ENCODE measurements at regions not wholly inside any gene's neighbourhood (a gene's known extent, or its start where the extent isn't known, plus 50 kb on each side); places are given as distances from the start of the nearest gene placed in this dataset.

DNA sequence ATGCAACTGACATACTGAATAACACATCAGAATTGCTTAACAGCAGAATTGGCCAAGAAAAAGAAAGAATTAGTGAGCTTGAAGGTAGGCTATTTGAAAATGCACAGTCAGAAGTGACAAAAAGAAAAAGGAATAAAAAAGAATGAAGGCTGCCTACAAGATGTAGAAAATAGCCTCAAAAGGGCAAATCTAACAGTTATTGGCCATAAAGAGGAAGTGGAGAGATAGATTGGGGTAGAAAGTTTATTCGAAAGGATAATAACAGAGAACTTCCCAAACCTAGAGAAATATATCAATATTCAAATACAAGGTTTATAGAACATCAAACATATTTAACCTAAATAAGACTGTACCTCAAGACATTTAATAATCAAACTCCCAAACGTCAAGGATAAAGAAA, 67.5 kb downstream of the ATP6V1G3 start:
- DNase-seq = no peak

DNA sequence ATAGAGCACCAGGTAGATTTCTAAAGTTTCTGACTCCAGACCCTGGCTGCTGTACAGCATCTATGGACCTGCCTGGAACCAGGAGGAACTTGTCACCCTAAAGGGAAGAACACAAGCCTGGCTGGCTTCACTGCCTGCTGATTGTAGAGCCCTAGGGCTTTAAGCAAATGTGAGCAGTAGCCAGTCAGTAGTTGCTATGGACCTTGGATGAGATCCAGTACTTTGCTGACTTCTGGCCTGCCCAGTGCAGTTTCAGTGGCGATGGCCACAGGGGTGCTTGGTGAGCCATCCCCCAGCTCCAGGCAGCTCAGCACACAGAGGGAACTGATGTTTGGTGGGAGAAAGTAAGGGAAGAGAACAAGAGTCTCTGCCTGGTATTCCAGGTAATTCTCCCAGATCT, 68.4 kb downstream of the ATP6V1G3 start:
- no peak for DNase-seq

DNA sequence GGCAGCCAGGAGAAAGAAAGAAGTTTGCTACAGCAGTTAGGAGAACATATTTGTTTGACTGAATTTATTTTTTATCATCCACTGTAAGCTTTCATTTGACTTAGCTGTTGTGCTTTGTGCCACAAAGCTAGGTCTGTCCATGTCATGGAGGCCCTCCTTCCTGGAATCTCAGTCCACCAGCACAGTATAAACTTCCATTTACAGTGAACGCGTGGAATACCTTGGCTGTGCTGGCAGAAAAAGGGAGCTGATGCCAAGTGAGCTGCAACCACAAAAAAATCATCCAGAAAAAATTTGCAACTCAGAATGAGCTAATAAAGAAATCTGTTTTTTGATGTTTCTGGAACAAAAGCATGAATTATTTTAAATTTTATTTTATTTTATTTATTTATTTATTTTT, 72.6 kb downstream of the ATP6V1G3 start:
- DNase-seq = no peak

DNA sequence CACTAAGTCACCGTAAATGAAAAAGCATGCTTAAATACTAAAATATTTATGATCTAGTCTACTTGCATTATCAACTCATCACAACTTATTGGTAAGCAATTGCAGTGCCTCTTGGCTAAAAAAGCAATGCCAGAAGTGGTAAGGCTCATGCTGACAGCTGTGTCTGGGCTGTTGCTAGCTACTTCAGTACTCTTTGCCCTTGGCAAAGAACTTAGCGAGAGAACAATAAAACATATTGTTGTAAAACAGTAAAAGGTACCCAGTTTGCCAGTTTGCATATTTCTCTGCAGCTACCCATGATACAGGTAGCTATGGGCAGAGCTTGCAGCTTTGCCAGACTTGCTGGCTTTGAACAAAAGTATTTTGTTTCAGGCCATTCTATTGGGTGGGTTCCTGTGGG, 73.1 kb downstream of the ATP6V1G3 start:
- no peak for DNase-seq

DNA sequence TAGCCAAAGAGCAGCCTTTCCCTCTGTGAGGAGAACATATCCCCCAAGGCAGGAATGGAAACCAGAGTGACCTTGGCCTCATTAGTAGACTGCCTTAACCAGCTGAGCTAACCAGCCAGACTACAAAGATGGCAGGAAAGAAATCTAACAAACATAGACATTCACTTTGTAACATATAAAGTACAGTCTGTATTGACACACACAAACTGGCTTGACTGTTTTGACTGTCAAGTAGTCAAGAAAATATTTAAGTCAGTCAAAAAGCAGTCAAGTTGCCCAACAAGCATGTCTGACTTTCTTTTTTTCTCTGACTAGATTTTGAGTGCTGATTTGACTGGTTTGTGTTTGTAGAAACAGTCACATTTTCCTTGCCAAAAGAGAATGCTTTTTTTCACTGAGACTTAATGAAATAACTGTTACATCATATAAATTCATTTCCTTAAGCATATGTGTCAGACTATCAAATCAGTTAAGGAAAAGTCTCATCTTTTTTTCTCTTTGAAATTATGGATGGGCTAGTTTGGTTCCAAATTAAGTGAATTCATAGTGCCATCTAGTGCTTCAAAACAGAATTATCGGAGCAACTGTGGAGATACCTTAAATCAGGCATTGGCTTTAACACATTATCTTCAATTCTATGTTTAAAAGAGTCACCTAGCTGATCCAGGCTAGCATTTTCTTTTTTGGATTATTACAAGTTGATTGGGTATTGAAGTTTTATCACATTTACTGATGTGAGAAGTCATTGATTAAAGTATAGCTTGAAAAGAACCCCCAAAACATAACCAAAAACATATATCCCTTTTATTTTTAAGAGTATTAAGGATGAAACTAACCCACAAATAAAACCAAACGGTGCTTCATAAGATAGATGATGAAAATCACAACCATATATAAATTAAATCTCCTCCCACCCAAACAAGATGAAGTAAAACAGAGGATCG, 75.0 kb downstream of the ATP6V1G3 start:
- DNase-seq = peak; percentile 55

DNA sequence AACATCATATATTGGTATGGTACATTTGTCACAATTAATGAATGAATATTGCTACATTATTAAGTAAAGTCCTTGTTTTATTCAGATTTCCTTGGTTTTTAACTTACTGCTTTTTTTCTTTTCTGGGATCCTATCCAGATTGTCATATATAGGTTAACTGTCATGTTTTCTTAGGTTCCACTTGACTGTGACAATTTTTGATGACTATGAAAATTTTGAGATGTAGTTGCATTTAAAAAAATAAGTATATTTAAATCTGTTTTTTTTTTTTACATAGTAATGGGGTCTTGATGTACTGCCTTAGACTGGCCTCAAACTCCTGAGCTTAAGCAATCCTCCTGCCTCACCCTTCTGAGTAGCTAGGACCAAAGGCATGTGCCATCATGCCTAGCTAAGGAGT, 76.8 kb downstream of the ATP6V1G3 start:
- no peak for DNase-seq

DNA sequence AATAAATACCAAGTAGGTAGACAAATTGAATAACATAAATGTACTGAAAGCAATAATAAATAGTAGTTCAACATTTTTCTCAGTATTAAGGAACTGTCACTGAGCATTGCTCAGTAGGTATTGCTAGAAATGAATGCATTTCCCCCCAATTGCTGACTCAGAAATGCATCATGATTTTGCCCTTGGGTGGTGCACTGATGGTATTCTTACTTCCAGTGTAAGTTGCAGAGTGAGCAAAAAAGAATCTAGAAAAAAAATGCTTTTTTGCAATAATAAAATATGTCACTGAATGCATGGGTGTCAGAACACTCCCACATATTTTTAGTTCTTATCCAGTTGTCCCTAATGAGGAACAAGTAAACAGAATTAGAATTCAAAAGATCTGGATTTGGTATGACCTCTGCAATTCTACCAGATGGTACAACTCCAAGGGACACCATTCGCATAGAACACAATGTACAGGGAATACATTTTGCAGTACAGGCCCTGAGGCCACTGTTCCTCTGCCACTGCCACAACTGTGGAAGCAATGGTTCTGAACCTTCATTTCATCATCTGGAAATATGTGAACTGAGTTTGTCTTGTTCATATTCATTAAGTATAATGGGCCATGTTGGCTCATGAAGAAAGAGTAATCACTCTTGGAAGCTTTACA, 78.0 kb downstream of the ATP6V1G3 start:
- DNase-seq = no peak

DNA sequence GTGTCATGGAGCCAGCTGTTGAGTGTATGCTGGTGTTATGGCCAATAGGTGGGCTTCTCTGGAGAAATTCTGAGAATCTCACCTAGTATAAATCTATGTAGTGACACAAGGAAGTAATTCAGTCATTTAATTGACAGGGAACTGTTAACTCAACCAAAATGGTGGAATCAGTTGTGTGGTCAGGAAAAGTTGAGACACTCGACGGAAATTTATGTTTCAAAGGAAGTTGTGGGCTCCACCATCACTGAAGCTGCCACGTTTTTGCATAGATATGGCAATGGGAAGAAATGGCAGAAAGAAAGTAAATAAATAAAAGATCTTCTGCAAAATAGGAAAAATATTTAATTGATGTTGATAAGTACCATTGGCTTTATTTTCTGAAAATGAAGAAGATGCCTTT, 84.5 kb downstream of the ATP6V1G3 start:
- no peak for DNase-seq

DNA sequence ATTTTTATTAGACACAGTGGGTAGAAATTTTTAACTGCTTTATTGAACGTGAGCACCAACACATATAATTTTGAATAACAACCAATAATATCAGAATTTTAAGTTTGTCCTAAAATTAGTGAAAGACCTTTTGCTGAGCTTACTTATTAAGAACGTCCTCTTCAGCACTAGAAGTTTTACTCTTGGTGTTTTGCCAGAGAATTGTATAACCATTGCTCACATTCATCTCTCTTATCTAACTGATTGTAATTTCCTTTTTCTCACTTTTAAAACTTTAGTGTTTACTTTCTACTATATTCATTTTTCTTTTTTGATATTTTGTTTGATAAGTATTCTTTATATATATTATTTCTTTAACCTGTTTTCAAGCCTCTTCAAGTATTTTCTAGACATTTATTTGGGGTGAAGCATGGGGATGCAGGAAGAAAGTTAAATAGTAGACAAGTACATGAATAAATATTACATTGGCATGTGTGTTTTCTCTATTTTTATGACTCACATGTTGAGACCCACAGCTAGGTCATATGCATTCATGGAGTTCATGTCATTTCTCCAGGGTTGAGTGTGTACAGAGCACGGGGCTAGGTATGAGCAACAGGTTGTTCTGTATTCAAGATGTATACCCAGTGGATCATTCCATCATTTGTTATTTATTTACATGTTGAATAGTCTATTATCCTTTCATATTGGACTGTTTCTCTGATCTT, 90.6 kb downstream of the ATP6V1G3 start:
- no peak for DNase-seq

DNA sequence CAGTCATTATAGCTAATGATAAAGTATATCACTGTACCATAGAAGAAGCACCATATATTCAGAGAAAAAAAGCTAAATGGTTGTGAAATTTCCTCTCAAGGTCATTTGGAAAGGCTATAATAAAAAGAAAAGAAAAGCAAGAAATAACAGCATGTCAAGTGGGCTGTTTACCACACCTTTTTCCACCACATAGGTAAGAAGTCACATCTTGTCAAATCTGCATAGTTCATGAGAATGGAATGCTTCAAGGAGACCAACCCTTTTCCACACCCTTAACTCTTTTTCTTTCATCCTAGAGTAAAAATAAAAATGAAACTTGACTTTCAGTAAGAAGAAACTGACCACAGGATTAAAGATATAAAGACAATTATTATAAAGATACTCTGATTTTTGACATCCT, 91.2 kb downstream of the ATP6V1G3 start:
- DNase-seq = no peak

DNA sequence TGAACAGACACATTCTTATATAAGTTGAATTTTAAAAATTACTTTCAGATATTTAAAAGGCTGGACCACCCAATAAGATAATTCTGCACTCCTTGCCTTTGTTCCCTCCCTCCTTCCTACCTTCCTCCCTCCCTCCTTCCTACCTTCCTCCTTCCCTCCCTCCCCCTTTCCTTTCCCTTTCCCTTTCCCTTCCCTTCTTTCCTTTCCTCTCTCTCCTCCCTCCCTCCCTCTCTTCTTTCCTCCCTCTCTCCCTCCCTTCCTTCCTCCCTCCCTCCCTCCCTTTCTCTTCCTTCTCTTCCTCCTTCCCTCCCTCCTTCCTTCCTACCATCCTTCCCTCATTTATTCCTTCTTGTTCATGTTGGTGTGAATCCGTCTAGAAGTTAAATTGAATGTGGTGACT, 93.0 kb downstream of the ATP6V1G3 start:
- no peak for DNase-seq

DNA sequence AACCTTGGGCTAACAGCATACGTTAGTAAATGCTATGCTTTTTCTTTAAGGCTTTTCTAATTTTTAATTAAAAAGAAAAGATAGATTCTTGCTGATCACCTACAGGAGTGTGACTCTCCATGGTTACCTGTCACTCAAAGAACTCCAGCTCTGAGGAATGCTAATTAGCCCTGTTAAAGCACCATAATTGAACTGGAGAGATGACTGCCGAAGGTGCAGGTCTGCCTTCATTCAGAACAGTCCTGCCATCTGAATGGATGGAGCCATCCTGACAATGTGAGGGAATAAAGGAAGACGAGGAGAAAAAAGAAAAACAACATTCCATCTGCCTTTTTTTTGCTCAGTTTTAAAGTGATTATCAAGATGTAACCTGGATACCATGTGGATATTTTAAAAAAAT, 94.6 kb downstream of the ATP6V1G3 start:
- no peak for DNase-seq

DNA sequence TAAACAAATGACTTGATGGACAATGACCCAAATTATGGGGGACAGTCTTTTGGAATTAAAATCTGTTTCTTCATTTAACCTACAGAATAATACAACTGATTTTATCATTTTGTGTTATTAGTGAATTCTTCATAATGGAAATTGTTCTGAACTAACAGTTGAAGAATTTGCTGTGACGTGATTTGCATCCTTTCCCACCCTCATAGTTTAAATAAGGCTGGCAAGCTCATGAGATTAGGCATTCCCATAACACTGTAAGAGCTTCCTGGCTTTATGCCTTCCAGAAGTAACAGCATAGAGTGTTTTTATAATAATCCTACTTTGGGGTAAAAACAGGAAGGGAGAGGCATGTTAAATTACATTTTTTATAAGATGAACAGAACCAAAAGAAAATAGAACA, 95.7 kb downstream of the ATP6V1G3 start:
- no peak for DNase-seq

DNA sequence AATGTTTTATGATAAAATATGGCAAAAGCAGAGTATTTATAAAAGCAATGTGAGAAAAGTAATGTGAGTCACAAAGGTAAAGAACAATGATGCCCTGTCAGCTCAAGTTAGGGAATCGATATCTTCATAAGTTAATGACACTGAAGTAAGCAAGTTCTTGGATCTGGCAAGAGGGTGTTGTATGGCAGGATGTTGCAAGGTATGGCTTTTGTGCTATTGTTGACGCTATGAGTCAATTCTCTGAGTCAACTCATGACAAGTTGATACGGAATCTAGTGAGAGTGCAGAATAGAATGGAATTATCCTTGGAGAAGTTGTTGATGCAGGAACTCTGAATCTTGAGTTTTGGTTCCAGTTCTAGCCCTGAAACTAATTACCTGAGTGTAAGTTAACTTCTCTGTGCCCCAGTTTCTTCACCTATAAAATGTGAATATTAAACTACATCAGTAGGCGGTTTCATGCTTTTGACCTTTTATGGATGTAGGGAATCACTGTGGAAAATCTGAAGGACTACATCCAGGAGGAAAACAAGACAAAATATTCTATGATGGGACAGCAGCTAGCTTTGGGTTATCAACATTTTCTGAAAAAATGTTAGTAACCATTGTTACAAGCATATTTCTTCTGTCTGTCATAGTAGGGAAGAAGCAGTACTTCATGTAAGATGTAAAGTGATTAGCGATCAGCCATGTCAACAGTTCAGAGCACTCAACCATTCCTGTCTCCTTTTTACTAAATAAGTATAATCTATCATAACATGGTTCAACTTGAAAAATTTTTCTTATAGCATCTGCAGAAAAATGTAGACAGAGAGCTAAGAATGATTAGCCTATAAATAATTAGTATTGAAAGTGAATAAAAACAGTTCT, 96.9 kb downstream of the ATP6V1G3 start:
- DNase-seq = no peak

DNA sequence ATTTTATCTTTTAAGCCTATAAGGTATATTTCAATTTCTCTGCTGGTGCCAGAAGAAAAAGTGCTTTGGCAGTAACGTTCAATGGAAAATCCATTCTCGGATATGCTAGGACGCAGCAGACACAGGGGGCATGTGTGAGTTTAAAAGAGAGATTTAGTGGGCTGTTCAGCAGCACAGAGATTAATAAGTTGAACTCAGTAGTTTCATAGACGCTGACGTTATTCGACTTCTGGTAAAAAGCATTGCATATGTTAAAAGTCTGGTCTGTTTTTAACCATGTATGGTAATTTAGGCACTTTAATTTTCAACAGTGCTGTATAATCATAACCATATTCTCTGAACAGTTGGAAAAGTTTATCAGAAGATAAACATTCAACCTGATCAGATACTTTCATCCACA, 99.6 kb downstream of the ATP6V1G3 start:
- DNase-seq = no peak

DNA sequence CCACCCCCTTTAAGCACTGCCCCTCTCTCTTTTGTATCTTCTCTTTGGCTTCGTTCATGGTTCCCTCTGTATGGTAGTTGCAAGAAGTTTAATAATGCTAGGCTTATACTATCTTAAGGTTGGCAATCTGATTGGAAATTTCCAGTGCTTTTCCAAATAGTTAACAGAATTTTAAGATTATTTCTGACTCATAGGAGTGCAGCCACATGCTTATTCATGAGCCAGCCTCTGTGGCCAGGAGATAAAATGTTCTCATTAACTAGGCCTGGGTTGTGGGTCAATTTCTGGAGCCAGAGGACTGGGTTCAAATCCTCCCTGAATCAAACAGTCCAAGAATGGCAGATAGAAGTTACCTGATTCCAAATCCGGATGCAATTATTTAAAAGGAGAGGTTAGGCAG, 103.1 kb downstream of the ATP6V1G3 start:
- DNase-seq = no peak

DNA sequence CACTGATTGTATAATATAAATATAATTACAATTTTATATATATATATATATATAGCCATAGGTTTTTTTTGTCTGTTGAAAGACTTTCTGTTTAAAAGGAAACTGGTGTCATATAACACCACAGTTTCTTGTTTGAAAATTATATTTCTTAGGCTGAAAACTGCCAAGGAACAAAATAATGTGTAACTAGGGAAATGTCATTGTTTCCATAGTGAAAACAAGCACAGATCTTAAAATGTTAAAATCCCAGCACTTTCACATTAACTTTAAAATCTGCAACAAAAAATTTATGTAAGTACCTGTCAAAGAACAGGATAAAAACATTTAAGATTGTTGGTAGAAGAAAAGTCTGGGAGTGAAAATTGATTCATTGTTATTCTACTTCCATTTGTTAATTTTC, 104.2 kb downstream of the ATP6V1G3 start:
- DNase-seq = no peak

DNA sequence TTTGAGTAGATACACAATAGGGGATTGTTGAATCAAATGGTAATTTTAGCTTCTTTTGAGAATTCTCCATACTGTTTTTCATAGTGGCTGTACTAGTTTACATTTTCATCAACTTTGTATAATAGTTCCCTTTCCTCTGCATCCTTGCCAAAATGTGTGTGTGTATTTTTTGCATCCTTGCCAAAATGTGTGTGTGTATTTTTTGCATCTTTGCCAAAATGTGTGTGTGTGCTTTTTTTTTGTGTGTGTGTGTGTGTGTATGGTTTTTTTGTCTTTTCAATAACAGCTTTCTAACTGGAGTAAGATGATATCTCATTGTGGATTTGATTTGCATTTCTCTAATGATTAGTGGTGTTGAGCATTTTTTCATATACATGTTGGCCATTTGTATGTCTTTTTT, 105.4 kb downstream of the ATP6V1G3 start:
- DNase-seq = no peak

DNA sequence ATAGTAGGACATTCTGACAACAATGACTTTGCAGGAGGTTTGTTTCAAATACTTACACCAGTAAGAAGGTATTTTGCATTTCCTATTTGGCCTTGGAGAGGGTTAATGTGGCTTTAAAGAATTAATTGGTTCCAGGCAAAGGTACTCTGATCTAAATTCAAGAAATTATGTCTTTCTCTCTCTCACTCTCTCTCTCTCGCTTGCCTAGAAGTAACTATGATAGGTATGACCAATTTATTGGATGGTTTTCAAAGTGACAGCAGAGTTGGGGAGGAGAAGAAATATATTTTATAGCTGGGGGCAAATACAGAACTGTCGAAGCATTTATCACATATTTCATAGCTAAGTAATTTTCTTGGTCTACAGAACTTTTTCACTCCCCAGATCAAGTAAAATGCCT, 116.0 kb downstream of the ATP6V1G3 start:
- no peak for DNase-seq

DNA sequence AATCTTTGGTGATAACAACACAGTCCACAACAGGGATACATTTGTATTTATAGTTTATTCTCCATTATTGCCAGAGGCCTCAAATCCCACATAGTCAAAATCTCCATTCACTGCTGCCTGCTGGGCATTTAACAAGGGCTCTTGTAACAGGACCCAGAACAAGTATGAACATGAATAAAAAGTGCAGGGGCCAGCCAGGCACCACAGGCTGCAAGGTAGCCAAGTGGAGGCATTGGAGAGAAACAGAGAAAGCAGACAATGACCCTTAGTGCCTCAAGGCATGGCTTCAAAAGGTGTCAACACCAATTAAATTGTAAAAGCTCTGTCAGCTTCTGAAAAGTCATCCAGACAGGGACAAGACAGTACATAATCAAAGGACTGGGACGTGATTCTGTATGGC, 116.8 kb downstream of the ATP6V1G3 start:
- DNase-seq = no peak

DNA sequence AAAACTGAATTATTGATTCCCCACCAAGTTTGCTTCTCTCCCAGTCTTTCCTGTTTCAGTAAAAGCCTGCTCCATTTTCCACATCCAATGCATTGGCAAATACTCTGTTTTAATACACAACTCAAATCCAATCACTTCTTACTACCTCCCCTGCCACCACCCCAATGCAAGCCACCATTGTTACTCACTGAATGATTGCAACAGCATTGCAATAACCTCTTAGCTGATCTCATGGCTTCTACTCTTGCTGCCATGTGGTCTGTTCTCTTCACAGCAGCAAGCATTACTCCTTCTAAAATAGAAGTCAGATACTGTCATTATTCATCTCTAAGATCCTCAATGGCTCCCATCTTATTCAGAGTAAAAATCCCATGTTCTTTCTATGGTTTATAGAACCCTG, 123.4 kb downstream of the ATP6V1G3 start:
- no peak for DNase-seq

DNA sequence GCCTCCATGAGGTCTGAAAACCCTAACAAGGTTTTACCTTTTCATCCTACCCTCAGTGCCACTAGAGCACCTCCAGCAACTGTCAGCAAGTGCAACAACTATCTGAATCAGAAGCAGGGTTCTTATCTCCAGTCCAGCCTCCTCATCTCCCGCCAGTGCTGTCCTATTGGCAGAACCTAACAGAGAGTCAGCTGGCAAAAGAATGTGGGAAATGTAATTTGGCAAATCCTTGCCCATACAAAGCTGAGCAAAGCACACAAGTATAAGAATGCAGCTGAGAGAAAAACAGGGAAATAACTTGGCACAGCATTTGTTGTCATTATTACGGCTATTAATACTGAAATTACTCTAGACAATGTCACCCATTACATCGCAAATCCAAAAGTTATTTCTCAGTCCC, 124.2 kb downstream of the ATP6V1G3 start:
- DNase-seq = no peak

DNA sequence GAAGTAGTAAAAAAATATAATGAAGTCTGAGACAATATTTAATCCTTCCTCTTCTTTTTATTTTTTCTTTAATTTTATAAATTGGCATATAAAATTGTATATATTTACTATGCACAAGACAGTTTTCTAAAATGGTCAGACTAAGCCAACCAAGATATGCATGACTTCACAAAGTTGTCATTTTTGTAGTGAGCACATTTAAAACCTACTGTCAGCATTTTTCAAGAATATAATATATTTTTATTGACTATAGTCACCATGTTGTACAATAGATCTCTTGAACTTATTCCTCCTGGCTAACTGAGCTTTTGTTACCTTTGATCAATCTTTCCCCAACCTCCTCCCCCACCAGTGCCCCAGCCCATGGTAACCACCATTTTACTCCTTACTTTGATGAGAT, 129.2 kb downstream of the ATP6V1G3 start:
- DNase-seq = no peak

Data from NCI-H446 treated with DMSO at 0.1 percent for 48 hours (cell line).